ENCODE measurements at regions not wholly inside any gene's neighbourhood (a gene's known extent, or its start where the extent isn't known, plus 50 kb on each side); places are given as distances from the start of the nearest gene placed in this dataset.

DNA sequence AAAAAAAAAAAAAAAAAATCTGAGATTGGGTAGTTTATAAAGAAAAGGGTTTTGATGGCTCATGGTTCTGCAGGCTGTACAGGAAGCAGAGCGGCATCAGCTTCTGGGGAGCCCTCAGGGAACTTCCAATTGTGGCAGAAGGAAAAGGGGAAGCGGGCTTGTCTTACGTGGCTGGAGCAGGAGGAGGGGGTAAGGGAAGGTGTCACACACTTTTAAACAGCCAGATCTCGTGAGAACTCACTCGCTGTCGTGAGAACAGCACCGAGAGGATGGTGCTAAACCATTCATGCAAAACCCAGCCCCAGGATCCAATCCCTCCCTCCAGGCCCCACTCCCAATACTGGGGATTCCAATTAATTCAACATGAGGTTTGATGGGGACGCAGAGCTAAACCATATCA is 806.2 kb downstream of the TBC1D22A start:
- DNase-seq (ENCODE audit: low read depth), result no peak

DNA sequence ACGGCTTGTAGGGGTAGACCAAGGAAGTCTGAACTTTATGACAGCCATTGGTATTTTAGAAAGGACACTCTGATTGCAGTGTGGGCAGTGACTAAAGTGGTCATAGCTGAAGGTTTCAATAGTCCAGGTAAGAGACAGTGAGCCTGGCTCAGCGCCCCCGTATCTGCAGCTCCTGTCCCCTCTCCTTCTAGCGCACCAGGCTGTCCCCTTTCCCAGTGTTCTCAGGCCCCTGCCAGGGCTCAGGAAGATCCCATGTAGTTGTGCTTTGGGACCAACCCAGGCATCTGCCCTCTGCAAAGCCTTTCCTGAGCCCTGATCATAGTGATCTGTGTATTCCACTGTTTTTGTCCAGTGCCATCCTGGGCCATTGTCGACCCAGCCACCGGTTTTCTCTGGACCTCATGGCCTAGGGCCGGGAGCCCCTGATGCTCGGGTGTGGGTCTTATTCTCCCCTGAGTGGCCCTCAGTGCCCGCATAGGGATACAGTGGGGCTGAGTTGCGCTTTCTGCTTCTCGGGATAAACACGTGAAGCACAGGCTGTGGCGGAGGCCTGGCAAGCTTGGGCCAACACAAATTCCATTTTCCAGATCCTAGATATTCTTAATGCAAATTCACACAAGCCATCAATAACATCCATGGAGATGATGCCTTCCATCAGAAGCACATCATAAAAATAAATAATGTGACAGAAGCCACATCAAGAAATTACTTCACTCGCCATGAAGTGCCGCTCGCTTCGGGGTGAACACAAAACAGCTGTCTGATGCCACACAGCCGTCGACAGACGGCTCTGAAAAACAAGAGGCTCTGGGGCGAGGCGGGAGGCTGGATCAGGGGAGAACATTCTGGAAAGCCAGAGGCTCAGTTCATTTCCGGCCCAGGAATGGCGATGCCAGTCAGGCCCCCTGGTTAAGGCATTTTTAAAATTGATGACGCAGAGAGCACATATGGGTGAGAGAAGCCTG is 805.0 kb downstream of the TBC1D22A start:
- no peak for DNase-seq (ENCODE audit: low read depth)

DNA sequence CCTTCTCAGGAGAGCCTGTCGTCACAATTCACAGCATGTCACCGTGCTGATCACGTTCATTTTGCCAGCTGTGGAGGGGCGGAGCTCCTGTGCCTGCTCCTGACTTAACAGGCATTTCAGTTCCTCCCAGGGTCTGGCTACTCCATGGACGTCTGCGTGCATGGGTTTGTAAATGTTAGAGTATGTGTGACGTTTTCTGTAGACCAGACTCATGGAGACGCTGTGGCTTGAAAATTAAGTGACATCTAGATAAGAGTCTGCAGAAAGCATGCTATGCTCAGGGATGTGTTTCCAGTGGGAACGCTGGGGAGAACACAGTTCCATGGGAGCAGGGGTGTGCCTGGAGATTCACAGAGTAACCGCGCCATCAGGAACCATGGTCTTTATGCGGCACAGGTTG is 804.0 kb downstream of the TBC1D22A start:
- DNase-seq (ENCODE audit: low read depth), result no peak

DNA sequence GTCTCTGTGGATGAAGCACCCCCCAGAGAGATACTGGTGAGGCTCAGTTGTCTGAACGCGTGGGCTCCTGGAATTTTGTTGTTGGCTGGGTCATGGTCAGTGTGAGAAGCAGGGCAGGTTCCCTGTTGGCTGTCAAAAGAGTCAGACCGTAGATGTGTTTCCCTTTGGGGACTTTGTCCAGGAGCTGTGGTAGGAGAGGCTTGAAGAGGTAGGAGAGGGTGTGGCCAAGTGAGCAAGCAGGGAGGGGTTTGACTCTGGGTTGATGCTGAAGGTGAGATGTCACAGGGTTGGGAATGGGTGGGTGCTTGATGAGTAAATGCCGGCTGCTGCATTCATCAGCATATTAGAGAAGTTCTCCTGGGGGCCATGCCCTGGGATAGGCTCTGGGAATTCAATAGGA is 803.2 kb downstream of the TBC1D22A start:
- no peak for DNase-seq (ENCODE audit: low read depth)

DNA sequence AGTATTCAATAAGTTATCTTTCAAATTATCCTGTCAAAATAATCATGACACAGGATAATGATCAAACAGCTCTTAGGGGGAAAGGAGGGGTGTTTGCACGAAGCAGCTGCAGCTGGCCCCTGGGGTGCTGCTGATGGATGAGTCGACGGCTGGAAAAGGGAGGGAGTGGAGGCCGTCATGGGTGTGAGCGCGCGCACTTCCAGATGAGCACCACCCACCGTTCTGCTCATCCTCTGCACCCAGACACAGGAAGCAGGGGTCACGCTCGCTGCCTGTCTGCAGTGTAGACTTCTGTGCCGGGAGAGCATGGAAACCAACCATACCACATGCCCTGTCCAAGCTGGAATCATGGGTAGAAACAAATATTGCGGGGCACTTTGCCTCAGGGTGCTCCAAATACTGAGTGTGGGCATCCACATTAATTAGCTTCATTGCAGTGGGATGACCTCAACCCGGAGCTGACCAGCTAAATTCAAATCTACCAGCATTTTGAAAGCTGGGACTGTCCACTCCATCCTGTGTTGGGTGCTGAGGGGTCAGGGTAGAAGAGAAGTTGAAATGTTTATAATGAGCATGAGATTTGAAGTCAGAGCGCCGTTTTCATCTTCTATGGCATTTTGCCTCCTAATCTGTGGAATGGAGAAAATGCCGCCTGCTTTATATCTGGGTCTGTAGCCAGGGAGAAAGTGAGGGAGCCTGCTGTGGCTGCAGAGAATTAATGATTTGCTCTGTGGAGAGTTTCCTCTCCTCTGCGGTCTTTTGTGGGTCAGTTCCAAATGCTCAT is 802.4 kb downstream of the TBC1D22A start:
- DNase-seq (ENCODE audit: low read depth), result no peak

DNA sequence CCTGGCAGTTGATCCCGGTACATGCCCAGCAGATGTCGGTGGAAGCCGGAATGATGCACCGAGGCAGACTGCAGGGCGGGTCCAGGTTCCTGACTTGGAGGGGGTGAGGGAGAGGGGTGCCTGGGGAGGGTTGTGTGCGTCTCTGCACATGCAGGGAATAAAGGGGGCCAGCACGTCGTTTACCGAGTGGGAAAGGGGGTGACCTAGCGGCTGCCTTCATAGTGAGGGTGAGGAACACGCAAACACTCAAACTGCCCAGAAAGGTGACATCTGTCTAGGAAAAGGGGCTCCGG is 801.7 kb downstream of the TBC1D22A start:
- no peak for DNase-seq (ENCODE audit: low read depth)

DNA sequence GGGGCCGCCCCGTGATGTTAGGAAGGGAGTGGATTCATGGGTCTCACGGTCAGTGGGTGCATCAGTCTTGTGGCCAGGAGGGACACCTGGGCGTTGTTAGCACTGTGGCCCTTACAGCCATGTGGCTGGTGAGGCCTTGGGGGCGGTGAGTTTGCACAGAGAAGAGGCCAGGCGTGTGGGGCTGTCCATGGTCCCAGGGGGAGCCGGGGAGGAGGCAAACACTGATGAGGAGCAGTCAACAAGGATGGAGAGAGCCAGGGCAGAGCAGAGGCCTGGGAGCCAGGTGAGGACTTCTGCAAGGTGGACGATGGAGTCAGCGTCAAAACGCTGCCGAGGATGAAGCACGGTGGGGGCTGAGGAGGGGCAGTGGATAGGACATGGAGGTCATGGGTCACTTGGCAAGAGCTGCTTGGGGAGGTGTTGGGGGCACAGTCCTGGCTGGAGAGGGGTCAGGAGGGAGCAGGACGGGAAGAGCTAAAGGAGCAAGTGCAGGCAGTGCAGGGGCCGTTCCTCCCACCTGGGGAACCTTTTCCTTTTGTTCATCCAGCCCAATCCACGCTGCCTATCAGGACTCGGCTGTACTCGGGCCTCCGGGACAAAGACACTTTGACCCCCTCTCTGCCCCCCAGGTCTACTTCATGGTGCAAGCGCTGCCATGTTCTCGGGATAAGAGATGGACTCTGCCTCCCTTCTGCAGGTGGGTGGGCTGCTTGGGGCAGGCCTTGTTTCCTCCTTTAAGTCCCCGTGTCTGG is 801.1 kb downstream of the TBC1D22A start:
- DNase-seq (ENCODE audit: low read depth), result no peak

DNA sequence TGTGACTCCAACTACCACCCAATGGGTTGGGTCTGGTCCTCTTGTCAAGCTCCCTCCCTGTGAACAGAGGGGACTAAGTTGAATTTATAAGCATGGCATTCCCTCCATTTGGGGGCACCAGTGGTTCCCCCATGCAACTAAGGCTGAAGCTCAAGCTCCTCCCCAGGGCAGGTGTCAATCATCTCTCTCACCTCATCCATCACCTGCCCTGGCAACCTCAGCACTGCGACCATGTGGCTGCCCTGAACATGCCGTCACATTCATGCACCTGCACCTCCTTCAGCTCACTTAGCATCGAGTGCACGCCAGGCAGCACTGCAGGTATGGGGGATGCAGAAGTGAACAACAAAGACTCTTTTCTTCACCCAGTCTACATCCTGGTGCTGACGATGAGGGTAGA is 799.3 kb downstream of the TBC1D22A start:
- no peak for DNase-seq (ENCODE audit: low read depth)

DNA sequence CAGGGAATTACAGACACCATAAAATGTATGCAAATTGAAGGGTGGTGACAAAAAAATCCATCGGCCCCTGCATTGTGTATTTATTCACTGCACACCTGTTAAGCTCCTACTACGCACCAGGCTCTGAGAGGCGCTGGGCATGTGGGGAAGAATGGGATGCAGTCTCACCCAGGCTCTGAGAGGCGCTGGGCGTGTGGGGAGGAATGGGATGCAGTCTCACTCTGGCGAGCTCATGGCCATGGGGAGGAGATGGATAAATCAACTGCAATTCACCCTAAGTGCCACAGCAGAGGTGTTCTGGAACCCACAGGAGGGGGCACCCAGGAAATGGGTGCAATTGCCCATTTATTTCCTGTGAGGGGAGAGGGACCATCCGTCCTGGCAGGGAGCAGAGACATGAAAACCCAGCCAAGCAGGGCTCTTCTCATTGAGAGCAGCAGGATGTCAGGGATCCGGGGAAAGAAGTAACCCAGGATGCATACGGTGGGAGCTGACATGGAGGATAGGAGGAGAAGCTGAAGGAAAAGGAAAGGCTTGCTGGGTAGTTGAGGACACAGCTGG is 798.7 kb downstream of the TBC1D22A start:
- no peak for DNase-seq (ENCODE audit: low read depth)

DNA sequence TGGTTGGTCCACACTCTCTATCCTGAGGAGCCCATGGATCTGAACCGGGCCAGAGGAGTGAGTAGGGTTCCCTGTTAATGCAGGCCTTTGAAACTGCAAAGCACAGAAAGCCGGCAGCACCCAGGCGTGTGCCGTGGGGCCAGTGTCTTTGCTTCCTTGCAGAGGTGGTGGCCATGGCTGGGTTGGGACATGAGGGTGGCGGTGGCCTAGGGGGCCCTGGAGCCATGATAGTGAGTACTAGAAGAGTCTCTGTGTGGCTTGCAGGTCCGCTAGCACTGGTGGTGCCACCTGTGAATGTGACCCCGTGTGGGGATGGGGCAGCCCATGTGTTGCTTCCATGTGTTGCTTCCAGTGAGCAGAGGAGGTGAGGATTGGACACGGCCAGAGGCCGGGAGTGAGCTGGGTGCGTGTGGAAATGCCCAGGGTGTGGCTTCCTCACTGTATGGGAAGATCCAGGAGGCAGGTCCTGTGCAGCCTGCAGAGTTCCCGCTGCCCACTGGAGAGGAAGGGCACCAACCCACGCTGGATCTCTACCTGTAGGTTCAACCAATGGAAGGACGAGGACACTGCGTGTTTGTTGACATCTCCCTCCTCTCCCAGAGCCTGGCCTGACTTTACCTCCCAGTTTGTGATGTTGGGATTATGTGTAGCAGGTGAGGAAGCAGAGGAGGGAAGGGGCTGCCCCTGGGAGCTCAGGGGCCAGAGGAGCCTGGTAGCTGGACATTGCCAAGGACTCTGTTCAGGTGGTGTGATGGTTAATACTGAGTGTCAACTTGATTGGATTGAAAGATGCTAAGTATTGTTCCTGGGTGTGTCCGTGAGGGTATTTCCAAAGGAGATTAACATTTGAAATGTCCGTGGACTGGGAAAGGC is 796.6 kb downstream of the TBC1D22A start:
- no peak for DNase-seq (ENCODE audit: low read depth)

DNA sequence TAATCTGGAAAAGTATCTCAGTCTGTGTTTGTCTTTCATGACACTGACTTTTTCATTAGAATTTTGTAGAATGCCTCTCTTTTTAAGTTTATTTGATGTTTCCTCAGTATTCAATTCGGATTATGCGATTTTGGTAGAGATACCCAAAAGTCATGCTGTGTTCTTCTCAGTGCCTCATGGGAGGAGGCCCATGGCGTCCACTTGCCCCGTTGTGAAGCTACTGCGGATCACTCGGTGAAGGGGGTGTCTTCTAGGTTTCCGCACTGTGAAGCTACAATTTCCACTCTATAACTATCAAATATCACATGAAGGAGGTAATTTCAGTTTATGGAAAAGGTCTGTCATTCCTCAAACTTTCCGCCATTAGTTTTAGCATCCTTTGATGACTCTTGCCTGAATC is 794.0 kb downstream of the TBC1D22A start:
- DNase-seq (ENCODE audit: low read depth), result no peak

DNA sequence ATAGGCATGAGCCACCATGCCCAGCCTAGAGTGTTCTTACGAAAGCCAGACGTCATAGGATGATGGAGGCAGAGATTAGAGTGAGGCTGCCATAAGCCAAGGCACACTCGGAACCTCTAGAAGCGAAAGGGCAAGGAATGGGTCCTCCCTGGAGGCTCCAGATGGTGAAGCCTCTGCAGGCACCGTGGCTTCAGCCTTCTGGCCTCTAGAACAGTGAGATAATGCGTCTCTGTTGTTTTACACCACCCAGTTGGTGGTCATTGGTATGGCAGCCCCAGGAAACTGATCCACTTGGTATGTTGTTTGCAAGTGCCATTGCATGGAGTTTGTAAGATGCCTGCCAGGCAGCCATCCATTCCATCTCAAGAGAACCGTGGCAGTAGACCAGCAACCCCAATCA is 791.0 kb downstream of the TBC1D22A start:
- no peak for DNase-seq (ENCODE audit: low read depth)

DNA sequence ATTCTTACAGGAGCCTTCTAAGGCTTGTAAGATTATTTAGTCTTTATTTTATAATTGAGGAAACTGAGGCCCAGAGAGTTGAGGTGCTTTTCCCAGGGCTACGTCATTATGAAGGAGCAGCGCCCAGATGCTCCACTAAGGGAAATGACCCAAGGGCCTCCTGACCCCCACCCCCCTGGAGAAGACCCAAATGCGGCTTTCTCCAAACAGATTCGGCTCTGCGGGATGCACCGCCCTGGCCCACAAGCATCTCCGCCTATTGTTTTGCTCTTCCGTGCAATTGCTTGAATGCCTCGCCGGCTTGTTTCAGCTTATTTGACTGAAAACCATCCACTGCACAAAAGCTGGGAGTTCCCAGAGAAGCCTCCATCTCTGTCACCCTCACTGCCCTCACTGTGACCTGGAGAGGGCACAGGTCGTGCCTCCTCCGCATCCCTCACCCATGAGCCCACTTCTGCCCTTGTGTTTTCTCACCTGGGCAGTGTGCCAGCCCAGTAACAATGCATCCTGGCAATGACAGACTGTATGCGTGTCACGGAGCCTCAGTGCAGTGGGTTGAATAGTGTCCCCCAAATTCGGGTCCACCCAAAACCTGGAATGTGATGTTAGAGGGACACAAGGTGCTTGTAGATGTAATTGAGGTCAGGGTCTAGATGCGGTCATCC is 790.2 kb downstream of the TBC1D22A start:
- no peak for DNase-seq (ENCODE audit: low read depth)

DNA sequence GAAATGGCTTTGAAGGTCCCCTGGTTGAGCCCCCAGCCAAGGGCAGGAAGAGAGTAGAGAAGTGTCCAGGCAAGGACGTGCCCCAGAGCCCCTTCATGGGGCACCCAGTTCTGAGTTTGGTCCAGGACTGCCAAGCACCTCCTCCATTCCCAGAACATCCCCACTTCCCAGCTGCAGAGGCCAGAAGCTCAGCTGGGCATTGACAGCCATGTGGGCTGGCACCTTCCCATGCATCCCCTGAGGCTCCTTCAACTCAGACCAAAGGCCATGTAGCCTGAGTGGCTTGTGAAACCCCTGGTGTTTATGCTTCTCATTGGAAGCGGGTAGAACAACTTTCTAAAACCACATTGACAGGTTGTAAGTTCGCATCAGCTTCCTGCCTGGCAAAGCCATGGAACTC is 789.6 kb downstream of the TBC1D22A start:
- DNase-seq (ENCODE audit: low read depth), result no peak

DNA sequence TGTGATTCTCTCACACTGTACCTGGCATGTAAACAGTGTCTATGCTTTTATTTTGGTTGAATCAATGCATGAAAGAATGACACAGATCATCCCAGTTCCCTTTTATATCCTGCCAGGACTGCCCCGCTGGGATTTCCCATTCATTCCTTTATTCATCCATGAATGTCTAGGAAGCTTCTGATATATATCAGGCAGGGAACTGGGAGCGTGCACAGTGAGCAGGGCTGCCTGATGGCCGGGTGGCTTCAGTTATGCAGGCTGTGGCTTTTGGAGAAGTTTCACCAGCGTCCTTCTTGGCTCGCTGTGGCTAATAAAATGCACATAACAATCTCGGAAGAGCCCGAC is 789.0 kb downstream of the TBC1D22A start:
- no peak for DNase-seq (ENCODE audit: low read depth)

DNA sequence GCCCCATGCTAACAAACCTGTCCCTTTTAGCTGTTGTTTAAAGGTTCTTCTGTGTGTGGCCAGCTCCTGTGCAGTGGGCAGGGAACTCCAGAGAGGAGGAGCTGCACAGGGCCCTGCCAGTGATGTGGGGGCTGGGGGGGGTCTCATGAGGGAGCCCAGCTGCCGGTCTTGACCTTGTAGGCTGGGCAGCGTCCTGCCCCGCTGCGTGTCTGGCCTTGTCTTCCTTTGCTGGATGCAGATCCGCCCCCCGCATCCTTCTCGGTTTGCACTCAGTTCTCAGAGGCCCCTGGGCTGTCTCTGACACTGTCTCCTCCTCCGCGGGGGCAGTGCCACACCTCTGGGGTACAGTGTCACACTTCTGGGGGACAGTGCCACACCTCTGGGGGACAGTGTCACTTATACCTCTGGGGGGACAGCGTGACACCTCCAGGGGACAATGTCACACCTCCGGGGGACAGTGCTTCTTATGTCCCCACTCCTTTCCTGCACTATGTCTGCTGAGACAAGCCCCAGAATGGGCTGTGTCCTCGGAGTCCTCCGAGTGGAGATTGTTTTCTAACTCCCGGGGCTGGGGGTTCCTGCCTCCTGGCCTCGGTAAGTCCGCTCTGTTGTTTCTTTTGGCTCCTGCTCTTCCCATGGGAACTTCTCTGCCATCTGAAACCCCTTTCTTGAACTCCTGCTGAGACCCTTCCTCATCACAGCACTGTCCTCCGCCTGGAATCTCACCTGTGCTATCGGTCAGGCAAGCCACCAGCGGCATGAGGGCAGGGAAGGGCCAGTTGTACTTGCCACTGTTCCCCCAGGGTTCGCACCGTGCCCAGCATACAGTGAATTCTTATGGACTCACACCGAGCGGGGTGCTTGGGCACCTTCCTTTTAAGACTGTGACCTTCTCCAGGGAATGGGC is 788.3 kb downstream of the TBC1D22A start:
- no peak for DNase-seq (ENCODE audit: low read depth)

DNA sequence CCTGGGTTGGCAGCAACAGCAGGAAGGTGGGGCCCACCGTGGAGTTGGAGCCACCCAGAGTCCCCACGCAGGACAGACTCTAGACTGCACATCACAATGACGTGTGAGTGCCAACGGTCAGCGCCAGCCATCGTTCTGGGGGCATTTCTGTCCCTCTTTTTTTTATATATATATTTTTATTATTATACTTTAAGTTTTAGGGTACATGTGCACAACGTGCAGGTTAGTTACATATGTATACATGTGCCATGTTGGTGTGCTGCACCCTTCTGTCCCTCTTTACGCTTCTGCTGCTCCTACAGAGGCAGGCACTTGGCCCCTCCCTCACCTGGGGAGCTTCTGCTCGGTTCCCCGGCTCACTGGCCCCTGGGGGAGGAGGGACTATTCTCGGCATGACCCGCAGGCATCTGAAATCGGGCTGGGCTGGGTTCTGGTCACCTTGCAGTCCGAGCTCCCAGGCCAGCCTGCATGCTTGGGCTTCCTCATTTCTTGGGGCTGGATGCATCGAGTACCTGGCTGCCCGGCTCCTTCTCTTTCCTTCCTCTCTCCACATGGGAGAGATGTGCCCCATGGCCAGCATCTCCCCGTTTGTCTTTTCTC is 787.4 kb downstream of the TBC1D22A start:
- no peak for DNase-seq (ENCODE audit: low read depth)

DNA sequence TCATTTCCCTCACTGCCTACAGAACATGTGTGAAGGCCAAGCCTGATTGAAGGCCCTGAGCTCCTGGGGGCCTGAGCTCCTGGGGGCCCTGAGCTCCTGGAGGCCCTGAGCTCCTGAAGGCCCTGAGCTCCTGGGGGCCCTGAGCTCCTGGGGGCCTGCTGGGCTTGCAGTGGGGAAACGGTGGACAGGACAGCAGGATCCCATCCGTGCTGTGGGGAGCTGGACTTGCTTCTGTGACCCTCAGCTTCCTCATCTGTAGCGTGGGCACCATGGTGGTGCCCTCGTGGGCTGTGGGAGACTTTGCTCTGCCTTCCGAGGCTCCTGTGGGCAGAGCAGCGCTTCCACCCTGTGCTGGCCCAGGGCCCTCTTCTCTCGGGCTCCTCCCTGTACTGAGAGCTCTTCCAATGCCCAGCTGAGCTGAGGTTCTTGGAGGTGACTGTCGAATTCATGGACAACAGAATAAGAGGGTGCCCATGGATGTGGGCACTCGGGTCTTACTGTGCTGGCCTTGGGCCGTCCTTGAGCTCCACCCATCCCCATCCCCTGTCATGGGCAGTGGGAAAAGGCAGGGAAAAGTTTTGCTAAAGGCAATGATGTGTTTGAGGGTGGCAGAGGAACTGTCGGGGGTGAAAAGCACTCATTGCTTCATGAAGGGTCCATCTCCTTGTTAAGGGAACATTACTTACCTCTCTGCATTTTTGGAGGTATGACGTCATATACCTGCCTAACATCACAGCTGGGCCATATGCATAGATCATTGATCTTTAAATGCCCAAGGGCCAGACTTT is 786.7 kb downstream of the TBC1D22A start:
- no peak for DNase-seq (ENCODE audit: low read depth)

Measured in GM04503 (cell line).